OCI-LY3 (cell line): ENCODE measurements at regions not wholly inside any gene's neighbourhood (a gene's known extent, or its start where the extent isn't known, plus 50 kb on each side); places are given as distances from the start of the nearest gene placed in this dataset.

Experiments used
- H2AFZ ChIP-seq: fragments of 200-600, 300-600 bp; shearing (Covaris generic); 2 replicates; pipeline ENCODE4 v1.6.0; 2014; ENCODE audit warnings: antibody characterized with exemption, low read depth, low read length
- H3K27ac ChIP-seq: fragments of 200-600, 300-600 bp; sonication (generic); 2 replicates; pipeline ENCODE4 v1.5.1; 2014; ENCODE audit warnings: mild to moderate bottlenecking, low read length, moderate library complexity, mixed read lengths
- H3K27me3 ChIP-seq: fragments of 200-600, 300-600 bp; sonication (generic); 2 replicates; pipeline ENCODE4 v1.6.1; 2014; ENCODE audit warnings: low read depth, low read length, mixed read lengths
- H3K36me3 ChIP-seq: fragments of 200-600, 300-600 bp; sonication (generic); replicated peaks from 2 replicates; pipeline ENCODE3; 2014; ENCODE audit warnings: low read depth, low read length, mixed read lengths
- H3K4me1 ChIP-seq: fragments of 300-600, 200-600 bp; sonication (generic); 2 replicates; pipeline ENCODE4 v1.6.1; 2014; ENCODE audit warnings: low read length, mixed read lengths
- H3K4me2 ChIP-seq: fragments of 200-600, 300-600 bp; sonication (generic); 2 replicates; pipeline ENCODE4 v1.6.1; 2014; ENCODE audit warnings: low read length, mixed read lengths
- H3K4me3 ChIP-seq: fragments of 300-600, 200-600 bp; sonication (generic); 2 replicates; pipeline ENCODE4 v1.5.1; 2014; ENCODE audit warnings: antibody characterized with exemption, mild to moderate bottlenecking, low read length, moderate library complexity
- H3K79me2 ChIP-seq: fragments of 300-600, 200-600 bp; shearing (Covaris generic); 2 replicates; pipeline ENCODE4 v1.6.1; 2014; ENCODE audit warnings: mild to moderate bottlenecking, low read length, mixed read lengths
- H3K9ac ChIP-seq: fragments of 300-600, 200-600 bp; shearing (Covaris generic); 2 replicates; pipeline ENCODE4 v1.6.0; 2014; ENCODE audit warnings: mild to moderate bottlenecking, low read length, moderate library complexity
- H3K9me3 ChIP-seq: fragments of 200-600, 300-600 bp; shearing (Covaris generic); 2 replicates; pipeline ENCODE4 v1.6.1; 2014; ENCODE audit warnings: low read length, mixed read lengths; ENCODE audit not compliant: insufficient read depth
- H4K20me1 ChIP-seq: fragments of 200-600, 300-600 bp; sonication (generic); 2 replicates; pipeline ENCODE4 v1.6.1; 2016; ENCODE audit warnings: low read length, mixed read lengths; ENCODE audit not compliant: insufficient read depth
- EZH2phosphoT487 ChIP-seq: fragments of 200-600 bp; shearing (Covaris generic); IDR thresholded peaks from 2 replicates; pipeline ENCODE4 v1.6.1; 2018; ENCODE audit warnings: antibody characterized with exemption, mixed run types, low read depth
- TF ChIP-seq, protein P1 (sequence below): fragments of 200-600, 300-600 bp; sonication (generic); IDR thresholded peaks from 2 replicates; pipeline ENCODE4 v1.5.1; 2014; ENCODE audit warnings: antibody characterized with exemption, low read length, low read depth

GRCh38 chr16:9302072-9302471, 210.6 kb downstream of the HAPSTR1 start:
- no peaks in the 10 kb centered on the region for H3K9me3 ChIP-seq
- TF ChIP-seq EZH2phosphoT487: no peak
- TF ChIP-seq, protein P1, sequence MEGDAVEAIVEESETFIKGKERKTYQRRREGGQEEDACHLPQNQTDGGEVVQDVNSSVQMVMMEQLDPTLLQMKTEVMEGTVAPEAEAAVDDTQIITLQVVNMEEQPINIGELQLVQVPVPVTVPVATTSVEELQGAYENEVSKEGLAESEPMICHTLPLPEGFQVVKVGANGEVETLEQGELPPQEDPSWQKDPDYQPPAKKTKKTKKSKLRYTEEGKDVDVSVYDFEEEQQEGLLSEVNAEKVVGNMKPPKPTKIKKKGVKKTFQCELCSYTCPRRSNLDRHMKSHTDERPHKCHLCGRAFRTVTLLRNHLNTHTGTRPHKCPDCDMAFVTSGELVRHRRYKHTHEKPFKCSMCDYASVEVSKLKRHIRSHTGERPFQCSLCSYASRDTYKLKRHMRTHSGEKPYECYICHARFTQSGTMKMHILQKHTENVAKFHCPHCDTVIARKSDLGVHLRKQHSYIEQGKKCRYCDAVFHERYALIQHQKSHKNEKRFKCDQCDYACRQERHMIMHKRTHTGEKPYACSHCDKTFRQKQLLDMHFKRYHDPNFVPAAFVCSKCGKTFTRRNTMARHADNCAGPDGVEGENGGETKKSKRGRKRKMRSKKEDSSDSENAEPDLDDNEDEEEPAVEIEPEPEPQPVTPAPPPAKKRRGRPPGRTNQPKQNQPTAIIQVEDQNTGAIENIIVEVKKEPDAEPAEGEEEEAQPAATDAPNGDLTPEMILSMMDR: no peak
- 0 out of 2 replicates have a peak, but pooled peaks cover 3% of the 10 kb centered on the region for H3K4me1 ChIP-seq

GRCh38 chr16:9306753-9307152, 215.3 kb downstream of the HAPSTR1 start:
- no peaks in the 10 kb centered on the region for H4K20me1 ChIP-seq
- no peak overlapping the region for H3K4me3 ChIP-seq
- TF ChIP-seq, protein P1: no peak
- TF ChIP-seq EZH2phosphoT487: no peak
- no peaks in the 10 kb centered on the region for H3K4me1 ChIP-seq
- H2AFZ ChIP-seq: no peak overlapping the region
- no peaks in the 10 kb centered on the region for H3K9me3 ChIP-seq
- H3K9ac ChIP-seq: no peak overlapping the region
- H3K27ac ChIP-seq: no peak overlapping the region
- H3K4me2 ChIP-seq: no peak overlapping the region
- no peaks in the 10 kb centered on the region for H3K36me3 ChIP-seq
- no peaks in the 10 kb centered on the region for H3K79me2 ChIP-seq
- peaks cover 25% of the 10 kb centered on the region; the same call in 1 of the 2 replicates for H3K27me3 ChIP-seq

More at GRCh38 chr16:9302072-9302471, 210.6 kb downstream of the HAPSTR1 start:
- H3K4me3 ChIP-seq: no peak overlapping the region
- no peaks in the 10 kb centered on the region for H3K79me2 ChIP-seq
- no peaks in the 10 kb centered on the region for H3K27me3 ChIP-seq
- no peaks in the 10 kb centered on the region for H4K20me1 ChIP-seq
- H3K27ac ChIP-seq: no peak overlapping the region
- no peak overlapping the region for H3K9ac ChIP-seq
- no peak overlapping the region for H2AFZ ChIP-seq
- no peaks in the 10 kb centered on the region for H3K36me3 ChIP-seq
- no peak overlapping the region for H3K4me2 ChIP-seq

- no peaks in the 10 kb centered on the region for H3K36me3 ChIP-seq
- no peaks in the 10 kb centered on the region for H3K9me3 ChIP-seq
- H3K4me3 ChIP-seq: no peak overlapping the region
- no peak overlapping the region for H3K4me2 ChIP-seq
- H4K20me1 ChIP-seq: no peaks in the 10 kb centered on the region
- H2AFZ ChIP-seq: no peak overlapping the region
- H3K27ac ChIP-seq: no peak overlapping the region
- TF ChIP-seq, protein P1: no peak
- TF ChIP-seq EZH2phosphoT487: no peak
- peaks cover 25% of the 10 kb centered on the region; the same call in 1 of the 2 replicates for H3K27me3 ChIP-seq
- no peak overlapping the region for H3K9ac ChIP-seq
- H3K4me1 ChIP-seq: no peaks in the 10 kb centered on the region
- no peaks in the 10 kb centered on the region for H3K79me2 ChIP-seq
Measured at GRCh38 chr16:9307446-9307845, 216.0 kb downstream of the HAPSTR1 start.

DNA sequence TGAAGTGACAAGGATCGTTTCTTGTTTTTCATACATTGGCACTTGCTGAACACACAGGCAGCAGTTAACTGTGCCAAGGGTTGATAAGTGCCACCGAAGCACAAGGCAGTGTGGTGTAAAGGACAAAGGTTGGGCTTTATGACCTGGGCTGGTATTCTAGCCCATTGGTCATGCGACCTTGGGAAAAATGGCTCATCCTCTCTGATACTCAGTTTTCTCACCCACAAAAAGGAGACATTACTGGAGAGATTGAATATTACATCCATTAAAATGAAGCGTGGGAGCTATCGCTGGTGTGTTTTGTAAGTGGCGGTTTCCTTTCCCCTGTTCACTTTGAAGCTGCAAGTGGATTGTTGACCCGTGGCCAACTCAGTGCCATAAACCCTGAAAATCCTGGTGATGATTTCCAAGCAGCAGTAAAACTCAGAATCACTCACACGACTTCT, 216.9 kb downstream of the HAPSTR1 start:
- Histone ChIP-seq H3K27ac (no peak overlapping the region), H3K36me3 (no peaks in the 10 kb centered on the region), H3K9me3 (no peaks in the 10 kb centered on the region), H3K4me2 (no peak overlapping the region), H4K20me1 (no peaks in the 10 kb centered on the region), H3K4me3 (no peak overlapping the region), H2AFZ (no peak overlapping the region), H3K4me1 (no peaks in the 10 kb centered on the region), H3K9ac (no peak overlapping the region), H3K79me2 (no peaks in the 10 kb centered on the region), H3K27me3 (peaks cover 25% of the 10 kb centered on the region; the same call in 1 of the 2 replicates)
- TF ChIP-seq, protein P1: no peak
- TF ChIP-seq EZH2phosphoT487: no peak
